NCI-H748 treated with DMSO at 0.1 percent for 48 hours (cell line): ENCODE measurements at regions not wholly inside any gene's neighbourhood (a gene's known extent, or its start where the extent isn't known, plus 50 kb on each side); places are given as distances from the start of the nearest gene placed in this dataset.

Source experiments
- DNase-seq: peaks from one replicate; lab custom pipeline; 2025; lab: John Stamatoyannopoulos, UW

GRCh38 chr18:38420611-38421010 is 855.0 kb upstream of the CELF4 start:
- no peak for DNase-seq

GRCh38 chr18:38415811-38416210 is 850.2 kb upstream of the CELF4 start:
- no peak for DNase-seq

GRCh38 chr18:38413193-38413592 is 847.6 kb upstream of the CELF4 start:
- DNase-seq = no peak

DNA sequence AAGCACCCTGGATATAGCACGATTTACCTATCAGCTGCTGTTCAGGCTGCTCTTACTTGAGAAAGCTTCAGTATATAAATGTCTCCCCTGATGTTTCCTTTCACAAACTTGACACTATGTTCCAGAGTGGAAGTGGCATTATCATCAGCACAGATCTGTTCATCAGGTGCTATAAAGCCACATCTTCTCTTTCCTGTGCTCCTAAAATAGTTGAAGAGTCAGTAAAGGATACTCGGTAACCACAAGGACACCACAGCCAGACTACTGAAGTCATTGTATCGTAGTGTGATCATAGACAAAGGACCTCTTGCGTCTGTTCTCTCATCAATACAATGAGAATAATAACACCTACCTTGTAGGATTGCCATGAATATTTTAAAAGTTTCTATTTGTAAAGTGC is 841.0 kb upstream of the CELF4 start:
- no peak for DNase-seq

DNA sequence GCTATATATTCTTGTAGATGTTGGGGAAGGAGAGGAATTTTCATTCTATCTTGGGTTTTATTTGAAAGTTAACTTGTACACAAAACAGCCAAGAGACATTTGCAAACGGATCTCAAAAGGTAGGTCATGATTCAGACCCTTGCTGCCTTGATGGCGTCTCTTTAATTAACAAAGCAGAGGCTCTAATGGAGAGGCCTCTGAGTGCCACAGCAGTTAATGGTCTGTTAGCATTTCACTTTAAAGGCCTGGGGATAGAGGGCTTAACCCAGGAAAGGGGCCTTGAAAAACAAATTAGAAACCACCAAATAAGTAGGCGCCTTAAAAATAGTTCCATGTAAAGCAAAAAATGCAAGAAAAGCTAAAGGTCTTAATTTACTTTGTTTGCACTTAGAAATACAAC is 836.9 kb upstream of the CELF4 start:
- DNase-seq = no peak

GRCh38 chr18:38397094-38397493 is 831.5 kb upstream of the CELF4 start:
- no peak for DNase-seq

GRCh38 chr18:38386146-38386545 is 820.5 kb upstream of the CELF4 start:
- DNase-seq = no peak

DNA sequence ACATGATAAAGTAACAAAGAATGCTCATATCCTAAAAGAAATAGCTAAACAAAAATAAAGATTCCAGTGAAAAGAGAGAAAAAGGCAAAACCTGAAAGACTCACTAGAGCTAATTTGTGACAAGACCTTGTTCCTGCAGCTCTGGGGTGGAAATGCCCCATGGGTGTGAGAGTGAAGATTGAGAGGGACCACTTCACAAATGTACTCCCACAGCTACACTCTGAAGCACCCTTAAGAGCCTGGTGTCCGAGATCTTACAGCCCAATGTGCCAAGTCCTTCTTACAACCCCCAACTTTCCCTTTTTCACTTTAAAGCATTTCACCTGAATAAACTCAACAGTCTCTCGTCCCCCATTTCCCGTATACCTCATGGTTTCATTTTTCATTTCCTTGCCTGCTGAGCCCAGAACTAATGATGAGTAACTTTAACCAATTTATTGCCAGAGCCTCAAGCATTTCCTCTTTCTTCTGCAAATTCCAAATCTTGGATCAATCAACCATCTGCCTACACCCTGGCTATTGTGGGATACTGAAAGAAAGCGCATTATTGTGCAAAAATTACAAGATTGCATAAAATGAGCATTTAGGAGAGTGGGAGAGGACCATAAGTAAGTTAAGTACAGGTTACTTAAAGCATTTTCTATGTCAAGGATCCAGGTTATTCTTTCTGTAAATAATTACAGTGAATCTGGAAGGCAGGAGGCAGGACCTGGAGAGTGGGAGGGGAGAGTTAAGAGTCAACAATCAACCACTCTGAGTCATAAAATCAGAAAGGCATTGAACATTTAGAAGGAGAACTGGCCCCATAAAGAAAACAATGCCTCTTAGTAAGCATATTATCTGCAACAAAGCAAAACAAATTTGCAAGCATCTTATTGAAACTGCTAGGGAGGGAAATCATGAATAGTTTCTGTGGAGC is 804.4 kb upstream of the CELF4 start:
- DNase-seq = peak; percentile 51

GRCh38 chr18:38368886-38369285 is 803.3 kb upstream of the CELF4 start:
- no peak for DNase-seq

DNA sequence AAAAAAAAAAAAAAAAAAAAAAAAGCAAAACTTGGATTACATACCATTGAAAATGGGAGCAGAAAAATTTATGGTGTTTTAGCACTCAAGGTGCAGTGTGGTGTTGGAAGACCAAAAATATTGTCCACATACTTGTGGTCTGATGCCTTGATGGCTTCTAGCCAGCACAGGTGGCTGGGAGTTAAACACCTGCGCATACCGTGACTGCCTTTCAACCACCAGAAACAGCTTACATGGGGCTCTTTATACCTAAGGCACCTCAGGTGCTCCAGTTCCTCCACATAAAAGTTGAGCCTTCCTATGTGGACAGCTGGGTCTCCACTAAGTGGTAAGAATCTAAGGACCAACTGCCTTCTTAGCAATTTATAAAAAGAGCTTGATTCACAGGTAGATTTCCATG is 802.6 kb upstream of the CELF4 start:
- no peak for DNase-seq

DNA sequence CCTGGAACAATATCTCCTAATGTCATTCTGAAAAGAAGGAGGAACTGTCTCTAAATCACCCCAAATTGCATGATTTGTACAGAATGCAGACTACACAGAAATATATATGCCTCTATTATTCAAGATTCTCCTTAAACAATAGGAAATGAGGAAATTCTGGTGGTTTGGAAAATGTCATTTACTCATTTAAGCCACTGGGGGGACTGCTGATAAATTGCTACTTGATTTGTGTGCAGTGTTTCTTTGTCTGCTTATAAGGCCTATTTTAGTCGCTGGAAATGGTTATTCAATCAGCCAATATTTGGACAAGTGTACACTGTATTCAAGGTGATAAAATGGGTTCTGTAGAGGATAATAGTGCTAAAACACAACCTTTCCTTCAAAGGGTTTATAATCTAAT is 801.9 kb upstream of the CELF4 start:
- no peak for DNase-seq

DNA sequence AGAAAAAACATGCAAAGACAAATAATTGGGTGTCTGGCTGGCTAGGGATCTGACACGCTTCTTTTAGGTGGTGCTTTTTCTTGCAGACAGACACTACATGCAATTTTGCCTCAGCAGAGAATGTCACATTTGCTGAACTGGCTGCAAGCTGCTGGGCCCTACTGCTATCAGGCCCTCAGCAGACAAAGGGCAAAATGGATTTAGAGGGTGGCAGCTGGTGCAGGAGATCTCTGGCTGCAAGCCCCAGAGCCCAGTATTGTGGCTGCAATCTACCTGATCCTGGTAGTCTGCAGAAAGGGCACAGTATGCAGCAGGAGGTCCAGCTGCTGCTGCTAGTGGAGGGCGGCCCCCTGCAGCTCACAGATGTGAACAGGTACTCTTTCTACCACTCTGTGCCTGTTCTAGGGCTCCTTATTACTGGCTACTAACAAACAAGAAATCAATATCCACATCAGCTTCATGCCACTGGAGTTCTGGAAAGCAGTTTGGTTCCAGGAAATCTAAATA is 796.7 kb upstream of the CELF4 start:
- DNase-seq = no peak

DNA sequence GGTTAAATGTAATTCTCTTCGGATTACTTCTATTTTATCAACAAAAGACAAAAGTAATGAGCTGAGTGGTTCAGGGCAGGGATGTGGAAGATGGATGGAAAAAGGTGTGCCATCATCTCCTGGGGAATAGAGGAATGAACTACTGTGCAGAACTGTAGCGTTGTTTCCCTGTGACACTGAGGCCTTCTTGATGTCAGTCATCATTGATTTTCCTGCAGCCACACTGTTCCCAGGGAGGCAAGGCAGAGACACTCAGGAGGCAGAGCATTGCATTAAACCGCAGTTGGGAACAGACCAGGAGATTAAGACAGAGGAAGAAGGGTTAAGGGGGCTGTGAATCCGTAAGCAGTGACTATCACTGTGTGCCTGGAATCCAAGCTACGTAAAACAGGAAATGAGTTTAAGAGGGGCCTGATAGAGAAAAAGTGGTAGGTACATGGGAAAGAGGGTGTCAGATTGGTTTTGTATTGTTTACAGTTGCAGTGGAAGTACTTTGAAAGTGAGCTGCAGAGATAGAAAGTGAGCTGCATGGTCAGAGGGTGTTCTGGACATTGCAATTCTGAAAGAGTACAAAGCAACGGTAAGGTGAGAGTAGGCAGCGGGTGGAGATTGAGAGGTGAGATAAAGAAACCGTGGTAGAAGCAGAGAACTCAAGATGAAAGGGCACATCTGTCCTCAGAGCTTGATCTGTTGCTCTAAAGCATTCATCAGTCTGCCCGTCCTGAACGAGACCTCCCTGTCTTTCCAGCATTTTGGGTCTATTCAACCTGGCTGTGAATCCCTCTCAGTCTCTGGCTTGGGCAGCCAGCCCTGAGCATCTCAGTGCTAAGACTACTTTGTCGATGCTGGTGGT is 793.4 kb upstream of the CELF4 start:
- DNase-seq = no peak

GRCh38 chr18:38353149-38353548 is 787.6 kb upstream of the CELF4 start:
- no peak for DNase-seq

GRCh38 chr18:38350141-38350540 is 784.5 kb upstream of the CELF4 start:
- no peak for DNase-seq

DNA sequence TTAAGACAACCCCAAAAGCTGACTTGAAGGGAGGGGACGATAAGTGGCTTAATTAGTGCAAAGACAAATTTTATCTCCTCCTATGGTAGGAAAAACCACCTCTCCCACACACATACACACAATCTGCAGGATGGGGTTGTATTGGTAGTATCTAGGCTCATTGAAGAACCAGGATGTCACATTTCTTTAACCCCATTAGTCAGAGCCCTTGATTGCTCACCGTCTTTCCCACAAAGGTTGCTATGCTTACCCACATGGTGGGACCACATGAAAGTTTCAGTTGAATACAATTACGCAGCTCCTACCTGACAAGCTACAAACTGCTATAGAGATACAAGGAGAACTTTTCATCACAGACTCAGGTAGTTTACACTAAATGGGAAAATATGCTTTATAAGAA is 765.0 kb upstream of the CELF4 start:
- DNase-seq = no peak

DNA sequence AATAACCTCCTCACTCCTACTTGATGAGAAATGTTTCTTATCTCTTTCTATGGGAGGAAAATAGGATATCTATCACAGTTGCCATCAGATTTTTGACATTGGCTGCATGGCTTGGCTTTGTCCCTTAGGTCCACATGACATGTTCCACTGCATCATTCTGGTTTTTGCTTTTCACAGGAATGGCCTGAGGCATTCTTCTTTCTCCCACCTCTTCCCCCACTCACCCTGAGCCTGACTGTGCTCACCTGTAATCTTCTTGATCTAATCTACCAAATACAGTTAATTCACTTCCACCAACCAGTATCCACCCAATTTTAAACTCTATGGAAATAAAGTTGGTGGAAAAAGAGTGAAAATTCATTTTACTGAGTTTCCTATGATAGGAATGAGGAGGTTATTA is 763.5 kb upstream of the CELF4 start:
- no peak for DNase-seq

GRCh38 chr18:38322206-38322605 is 756.6 kb upstream of the CELF4 start:
- no peak for DNase-seq

- no peak for DNase-seq
Observed at GRCh38 chr18:38321262-38321661, 755.7 kb upstream of the CELF4 start.

DNA sequence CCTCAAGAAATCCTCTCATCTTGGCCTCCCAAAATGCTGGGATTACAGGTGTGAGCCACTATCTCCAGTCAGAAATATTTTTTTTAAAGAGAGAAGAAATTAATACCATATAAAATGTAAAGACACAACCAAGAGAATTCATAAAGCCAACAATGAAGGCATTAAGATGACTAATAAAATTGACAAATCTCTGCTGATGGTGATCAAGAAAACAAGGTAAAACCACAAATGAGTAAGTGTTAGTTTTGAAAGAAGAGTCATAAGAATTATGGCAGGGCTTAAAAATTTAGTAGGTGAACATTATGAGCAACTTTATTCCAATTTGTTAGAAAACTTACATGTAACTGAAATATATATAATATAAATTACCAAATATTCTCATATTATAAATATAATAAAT is 752.8 kb upstream of the CELF4 start:
- no peak for DNase-seq

DNA sequence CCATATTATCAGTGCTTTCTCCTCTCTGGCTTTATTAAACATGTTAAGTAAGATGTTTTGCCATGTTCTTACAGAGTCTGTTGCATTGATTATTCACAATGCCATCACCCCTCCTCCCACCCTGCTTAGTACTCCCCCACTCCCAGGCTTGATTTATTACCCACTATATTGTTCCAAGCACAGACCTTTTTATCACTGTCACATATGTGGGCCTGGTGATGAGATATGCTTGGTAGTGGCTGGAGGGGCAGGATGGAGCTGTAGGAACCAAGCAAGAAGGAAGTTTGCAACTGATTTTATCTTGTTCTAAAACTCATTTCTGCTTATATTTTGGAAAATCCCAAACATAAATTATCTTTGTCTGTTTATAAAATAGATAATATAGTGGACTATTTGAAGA is 748.2 kb upstream of the CELF4 start:
- no peak for DNase-seq

GRCh38 chr18:38312532-38312931 is 746.9 kb upstream of the CELF4 start:
- DNase-seq = no peak

DNA sequence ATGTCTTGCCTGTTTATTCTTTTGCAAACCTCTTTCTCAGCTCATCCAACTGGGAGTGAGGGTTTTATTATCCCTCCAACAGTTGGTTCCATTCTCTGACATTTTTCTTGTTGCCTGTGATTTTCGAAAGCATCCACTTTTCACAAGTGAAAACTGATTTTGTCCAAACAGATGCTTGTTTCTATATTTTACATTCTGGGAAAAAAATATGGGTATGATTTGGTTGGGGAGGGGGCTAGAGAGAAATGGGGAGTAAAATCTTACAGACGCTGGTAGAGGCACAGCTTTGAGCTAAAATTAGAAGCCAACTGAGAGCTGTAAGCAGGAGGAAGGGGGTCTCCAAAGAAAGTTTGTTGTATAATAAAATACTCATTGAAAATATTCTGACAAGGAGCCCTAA is 745.3 kb upstream of the CELF4 start:
- no peak for DNase-seq
